Testis (tissue), 2 donors: ENCODE measurements at regions not wholly inside any gene's neighbourhood (a gene's known extent, or its start where the extent isn't known, plus 50 kb on each side); places are given as distances from the start of the nearest gene placed in this dataset.

Experiments used
- CTCF ChIP-seq, 3 experiments: fragments of 450-650 bp in 2 of 3; fragments of 200-600 bp in 1 of 3; sonication (generic) in 1 of 3; IDR thresholded peaks; one replicate each; pipeline ENCODE4 v1.5.1; 2016 to 2019; ENCODE audit warnings: antibody characterized with exemption in 3 of 3, mild to moderate bottlenecking in 2 of 3, moderate library complexity in 1 of 3
- POLR2A ChIP-seq: fragments of 450-650 bp; IDR thresholded peaks from one replicate; pipeline ENCODE4 v1.6.1; 2017; ENCODE audit warnings: antibody characterized with exemption, mild to moderate bottlenecking, moderate library complexity

- TF ChIP-seq CTCF (IDR thresholded peaks at IDR 0.05) (no peak), POLR2A (no peak)
Measured at GRCh38 chr9:107907255-107907654, 417.7 kb upstream of the KLF4 start.
